IMR-90 (cell line): ENCODE measurements at regions not wholly inside any gene's neighbourhood (a gene's known extent, or its start where the extent isn't known, plus 50 kb on each side); places are given as distances from the start of the nearest gene placed in this dataset.

Source experiments
- ATAC-seq: fragments of 200-7000 bp; cut with Tn5 transposase; 2 replicates; pipeline ENCODE4 v1.9.1; 2020; ENCODE audit warnings: low read depth, mild to moderate bottlenecking, moderate library complexity
- BruUV-seq: library from RNA; stranded (reverse); fragments of 400-500 nt; replicated peaks from 2 replicates; lab custom pipeline; 2021; lab: Mats Ljungman, UMichigan
- CTCF ChIA-PET: fragments of 300-600 bp; formaldehyde crosslinking; extraction: SDS; loops from one replicate; lab custom pipeline; 2021; ENCODE audit warnings: antibody characterized with exemption; lab: Yijun Ruan, JAX
- POLR2A ChIA-PET: fragments of 300-600 bp; sonication (Branson Sonifier 250); formaldehyde crosslinking; loops from one replicate; lab custom pipeline; 2022; ENCODE audit warnings: antibody characterized with exemption; ENCODE audit not compliant: unreplicated experiment; lab: Charles Lee
- DNase-seq: peaks from one replicate; pipeline ENCODE4 v3.0.0; 2013
- H2AFZ ChIP-seq: replicated peaks from 2 replicates; pipeline ENCODE3; 2013; ENCODE audit warnings: low read length, mild to moderate bottlenecking; ENCODE audit not compliant: poor library complexity
- H2AK5ac ChIP-seq: 2 replicates; pipeline ENCODE4 v1.6.1; 2013; ENCODE audit warnings: low read depth, low read length, inconsistent platforms
- H2AK9ac ChIP-seq: replicated peaks from 2 replicates; pipeline ENCODE3; 2013; ENCODE audit warnings: mild to moderate bottlenecking, low read depth, low read length, moderate library complexity; ENCODE audit not compliant: poor library complexity
- H2BK120ac ChIP-seq: 2 replicates; pipeline ENCODE4 v1.6.1; 2013; ENCODE audit warnings: low read depth, low read length, inconsistent platforms
- H2BK15ac ChIP-seq: 3 replicates; pipeline ENCODE4 v1.6.1; 2013; ENCODE audit warnings: low read depth, low read length, inconsistent platforms
- H2BK20ac ChIP-seq: 2 replicates; pipeline ENCODE4 v1.6.1; 2013; ENCODE audit warnings: low read depth, mild to moderate bottlenecking, inconsistent platforms, low read length, moderate library complexity
- H2BK5ac ChIP-seq: 2 replicates; pipeline ENCODE4 v1.6.1; 2013; ENCODE audit warnings: mild to moderate bottlenecking, low read depth, low read length, inconsistent platforms; ENCODE audit not compliant: poor library complexity, severe bottlenecking
- H3K14ac ChIP-seq: replicated peaks from 2 replicates; pipeline ENCODE4 v1.6.1; 2013; ENCODE audit warnings: low read depth, low read length, inconsistent platforms
- H3K18ac ChIP-seq: 2 replicates; pipeline ENCODE4 v1.6.1; 2013; ENCODE audit warnings: low read depth, low read length, control low read depth
- H3K23ac ChIP-seq: 2 replicates; pipeline ENCODE4 v1.6.1; 2013; ENCODE audit warnings: low read depth, low read length, inconsistent platforms
- H3K27ac ChIP-seq: 2 replicates; pipeline ENCODE4 v1.5.1; 2013; ENCODE audit warnings: mild to moderate bottlenecking, control low read depth, low read length; ENCODE audit not compliant: insufficient read depth
- H3K27me3 ChIP-seq: 2 replicates; pipeline ENCODE4 v1.6.1; 2013; ENCODE audit warnings: low read length; ENCODE audit not compliant: control insufficient read depth, insufficient read depth
- H3K36me3 ChIP-seq: 2 replicates; pipeline ENCODE4 v1.6.1; 2013; ENCODE audit warnings: low read length, mixed read lengths; ENCODE audit not compliant: control insufficient read depth, insufficient read depth
- H3K4ac ChIP-seq: 2 replicates; pipeline ENCODE4 v1.6.1; 2013; ENCODE audit warnings: low read depth, low read length, inconsistent platforms
- H3K4me1 ChIP-seq: 2 replicates; pipeline ENCODE4 v1.6.1; 2013; ENCODE audit warnings: low read length, mixed read lengths; ENCODE audit not compliant: control insufficient read depth, insufficient read depth
- H3K4me2 ChIP-seq: 2 replicates; pipeline ENCODE4 v1.6.1; 2013; ENCODE audit warnings: low read depth, mild to moderate bottlenecking, control low read depth, low read length, moderate library complexity
- H3K4me3 ChIP-seq: 2 replicates; pipeline ENCODE4 v1.5.1; 2013; ENCODE audit warnings: low read depth, mild to moderate bottlenecking, control low read depth, low read length, moderate library complexity; ENCODE audit not compliant: insufficient read depth
- H3K56ac ChIP-seq: 2 replicates; pipeline ENCODE4 v1.6.1; 2013; ENCODE audit warnings: low read length, inconsistent platforms; ENCODE audit not compliant: insufficient read depth; ENCODE audit errors: extremely low read depth
- H3K79me1 ChIP-seq, 2 experiments: 2 replicates each; pipeline ENCODE4 v1.6.1; 2013; ENCODE audit warnings: low read length in 2 of 2, inconsistent platforms in 1 of 2, low read depth in 1 of 2
- H3K9ac ChIP-seq: 2 replicates; pipeline ENCODE4 v1.6.1; 2013; ENCODE audit warnings: low read depth, low read length, control low read depth
- H3K9me1 ChIP-seq: 2 replicates; pipeline ENCODE4 v1.6.1; 2013; ENCODE audit warnings: low read length, inconsistent platforms; ENCODE audit not compliant: insufficient read depth
- H3K9me3 ChIP-seq: 2 replicates; pipeline ENCODE4 v1.6.1; 2013; ENCODE audit warnings: low read length; ENCODE audit not compliant: control insufficient read depth, insufficient read depth
- H4K20me1 ChIP-seq: 2 replicates; pipeline ENCODE4 v1.6.1; 2013; ENCODE audit warnings: low read length, inconsistent platforms; ENCODE audit not compliant: insufficient read depth
- H4K5ac ChIP-seq: 2 replicates; pipeline ENCODE4 v1.6.1; 2013; ENCODE audit warnings: mild to moderate bottlenecking, low read depth, low read length, control low read depth
- H4K8ac ChIP-seq, 2 experiments: 2 replicates each; pipeline ENCODE4 v1.6.1; 2013; ENCODE audit warnings: low read depth in 2 of 2, low read length in 2 of 2, control low read depth in 1 of 2, inconsistent platforms in 1 of 2
- H4K91ac ChIP-seq: 2 replicates; pipeline ENCODE4 v1.6.1; 2013; ENCODE audit warnings: low read depth, low read length, inconsistent platforms; ENCODE audit not compliant: insufficient read depth
- BHLHE40 ChIP-seq: fragments of 150-350 bp; IDR thresholded peaks from 2 replicates; pipeline ENCODE4 v1.6.1; 2016; ENCODE audit warnings: mild to moderate bottlenecking, low read depth, low read length
- CEBPB ChIP-seq: IDR thresholded peaks from 2 replicates; pipeline ENCODE4 v1.6.1; 2012; ENCODE audit warnings: low read depth, low read length, improper control_type of control experiment
- CHD1 ChIP-seq: IDR thresholded peaks from 2 replicates; pipeline ENCODE4 v1.6.1; 2012; ENCODE audit warnings: low read depth, low read length, improper control_type of control experiment
- FOS ChIP-seq: fragments of 150-350 bp; IDR thresholded peaks from 2 replicates; pipeline ENCODE4 v1.6.1; 2016; ENCODE audit warnings: low read depth, low read length
- MAFK ChIP-seq: IDR thresholded peaks from 2 replicates; pipeline ENCODE4 v1.6.1; 2012; ENCODE audit warnings: low read depth, low read length, improper control_type of control experiment
- MAZ ChIP-seq: IDR thresholded peaks from 2 replicates; pipeline ENCODE4 v1.6.1; 2012; ENCODE audit warnings: low read depth, mild to moderate bottlenecking, low read length, improper control_type of control experiment, moderate library complexity, borderline replicate concordance
- MXI1 ChIP-seq: IDR thresholded peaks from 2 replicates; pipeline ENCODE4 v1.6.1; 2012; ENCODE audit warnings: low read depth, mild to moderate bottlenecking, low read length, moderate library complexity, borderline replicate concordance
- NFE2L2 ChIP-seq: fragments of 150-350 bp; IDR thresholded peaks from 2 replicates; pipeline ENCODE4 v1.6.1; 2016; ENCODE audit warnings: low read depth, mild to moderate bottlenecking, low read length
- RAD21 ChIP-seq: IDR thresholded peaks from 2 replicates; pipeline ENCODE4 v1.6.1; 2012; ENCODE audit warnings: low read length, improper control_type of control experiment
- RCOR1 ChIP-seq: IDR thresholded peaks from 2 replicates; pipeline ENCODE4 v1.6.1; 2012; ENCODE audit warnings: mild to moderate bottlenecking, low read length, improper control_type of control experiment; ENCODE audit not compliant: insufficient replicate concordance
- RFX5 ChIP-seq: IDR thresholded peaks from 2 replicates; pipeline ENCODE4 v1.8.0; 2012; ENCODE audit warnings: low read depth, mild to moderate bottlenecking, low read length, moderate library complexity
- SMC3 ChIP-seq: fragments of 150-350 bp; IDR thresholded peaks from 2 replicates; pipeline ENCODE4 v1.6.1; 2016; ENCODE audit warnings: low read depth, mild to moderate bottlenecking, antibody characterized with exemption, low read length, moderate library complexity
- WGBS, 2 experiments: methylation state at CpG; one replicate each; pipeline versions ENCODE4 v1.1.5 to v1.1.7; 2013; ENCODE audit warnings: missing lambda C conversion rate in 2 of 2; ENCODE audit not compliant: insufficient read length in 1 of 2; ENCODE audit errors: extremely low coverage in 2 of 2; 5-methylcytosine and 5-hydroxymethylcytosine counted together
- dilution Hi-C: fragments of 300-500 bp; cut with HindIII; formaldehyde crosslinking; loops from one replicate; pipeline ENCODE4 v1.14.3; 2018; ENCODE audit warnings: low sequenced_read_pairs; ENCODE audit not compliant: unreplicated experiment
- in situ Hi-C: fragments of 300-500 bp; cut with MboI; formaldehyde crosslinking; loops from 3 replicates; pipeline ENCODE4 v1.14.3; 2019; ENCODE audit warnings: low sequenced_read_pairs, inconsistent platforms, mixed read lengths
- intact Hi-C: fragments of 100-400 bp; cut with micrococcal nuclease; formaldehyde crosslinking; loops from 2 replicates; pipeline ENCODE4 v1.10.0; 2022
- TF ChIP-seq, protein P1 (sequence below): conservative IDR thresholded peaks from 2 replicates; pipeline ENCODE4 v1.5.1; 2012; ENCODE audit warnings: mild to moderate bottlenecking, low read depth, low read length, improper control_type of control experiment
- TF ChIP-seq, protein P2 (sequence below): fragments of 150-350 bp; IDR thresholded peaks from 2 replicates; pipeline ENCODE4 v1.6.1; 2017; ENCODE audit warnings: mild to moderate bottlenecking, antibody characterized with exemption, low read length, low read depth
- TF ChIP-seq, protein P3 (sequence below): fragments of 150-350 bp; IDR thresholded peaks from 2 replicates; pipeline ENCODE4 v1.6.1; 2016; ENCODE audit warnings: low read depth, mild to moderate bottlenecking, low read length, moderate library complexity, borderline replicate concordance

DNA sequence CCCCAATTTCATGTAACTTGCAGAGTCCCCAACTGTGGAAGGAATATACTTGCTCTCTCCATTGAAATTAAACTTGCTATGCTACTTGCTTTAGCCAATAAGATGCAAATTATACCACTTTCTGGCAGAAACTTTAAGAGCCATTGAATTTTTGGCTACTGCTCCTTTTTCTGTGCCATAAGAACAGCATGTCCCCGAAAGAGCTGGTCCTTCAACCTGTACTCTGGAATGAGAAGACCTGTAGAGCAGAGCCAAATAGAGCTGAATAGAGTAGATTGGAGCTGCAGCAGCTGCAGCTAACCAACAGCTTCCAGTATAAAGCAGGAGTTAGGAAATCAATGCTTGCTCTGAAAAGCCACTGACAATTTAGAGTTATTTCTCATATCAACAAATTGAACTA is 472.3 kb upstream of the B3GALT2 start:
- Histone ChIP-seq H2BK15ac (no peak overlapping the region), H4K8ac (no peak overlapping the region), H3K27me3 (no peaks in the 10 kb centered on the region), H3K18ac (no peak overlapping the region), H3K56ac (no peak overlapping the region), H3K4me2 (no peak overlapping the region), H2AFZ (no peak overlapping the region), H3K9me1 (no peaks in the 10 kb centered on the region), H2AK5ac (no peak overlapping the region), H3K4me3 (no peak overlapping the region), H3K36me3 (no peaks in the 10 kb centered on the region), H2BK120ac (no peak overlapping the region), H2AK9ac (no peak overlapping the region), H4K91ac (no peak overlapping the region), H2BK20ac (no peak overlapping the region), H4K20me1 (no peaks in the 10 kb centered on the region), H2BK5ac (no peak overlapping the region), H4K5ac (no peak overlapping the region), H3K9me3 (peaks cover 4% of the 10 kb centered on the region), H3K4me1 (peaks cover 7% of the 10 kb centered on the region), H3K27ac (no peak overlapping the region), H3K4ac (no peak overlapping the region), H3K79me1 (no peaks in the 10 kb centered on the region), H3K9ac (no peak overlapping the region), H3K23ac (no peak overlapping the region), H3K14ac (no peak overlapping the region)
- ChIA-PET POLR2A (no interaction called here), CTCF (interaction anchor here (0.6 kb wide), 1 partner anchor 83 kb away, joined by 5 read pairs; no protein-coding TSS in a partner anchor)
- in situ Hi-C loops (no loop called here), intact Hi-C loops (no loop called here), dilution Hi-C loops (no loop called here)
- ATAC-seq (no peak), DNase-seq (no peak)
- no TSS peak for BruUV-seq
- 100% methylated on average over 1 of the region's 1 CpG; no CpG with 5 or more reads in 1 of the 2 experiments for WGBS, 2 experiments
- no peak for TF ChIP-seq BHLHE40
- no peak for TF ChIP-seq FOS
- TF ChIP-seq, protein P1, sequence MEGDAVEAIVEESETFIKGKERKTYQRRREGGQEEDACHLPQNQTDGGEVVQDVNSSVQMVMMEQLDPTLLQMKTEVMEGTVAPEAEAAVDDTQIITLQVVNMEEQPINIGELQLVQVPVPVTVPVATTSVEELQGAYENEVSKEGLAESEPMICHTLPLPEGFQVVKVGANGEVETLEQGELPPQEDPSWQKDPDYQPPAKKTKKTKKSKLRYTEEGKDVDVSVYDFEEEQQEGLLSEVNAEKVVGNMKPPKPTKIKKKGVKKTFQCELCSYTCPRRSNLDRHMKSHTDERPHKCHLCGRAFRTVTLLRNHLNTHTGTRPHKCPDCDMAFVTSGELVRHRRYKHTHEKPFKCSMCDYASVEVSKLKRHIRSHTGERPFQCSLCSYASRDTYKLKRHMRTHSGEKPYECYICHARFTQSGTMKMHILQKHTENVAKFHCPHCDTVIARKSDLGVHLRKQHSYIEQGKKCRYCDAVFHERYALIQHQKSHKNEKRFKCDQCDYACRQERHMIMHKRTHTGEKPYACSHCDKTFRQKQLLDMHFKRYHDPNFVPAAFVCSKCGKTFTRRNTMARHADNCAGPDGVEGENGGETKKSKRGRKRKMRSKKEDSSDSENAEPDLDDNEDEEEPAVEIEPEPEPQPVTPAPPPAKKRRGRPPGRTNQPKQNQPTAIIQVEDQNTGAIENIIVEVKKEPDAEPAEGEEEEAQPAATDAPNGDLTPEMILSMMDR: no peak
- TF ChIP-seq, protein P2, sequence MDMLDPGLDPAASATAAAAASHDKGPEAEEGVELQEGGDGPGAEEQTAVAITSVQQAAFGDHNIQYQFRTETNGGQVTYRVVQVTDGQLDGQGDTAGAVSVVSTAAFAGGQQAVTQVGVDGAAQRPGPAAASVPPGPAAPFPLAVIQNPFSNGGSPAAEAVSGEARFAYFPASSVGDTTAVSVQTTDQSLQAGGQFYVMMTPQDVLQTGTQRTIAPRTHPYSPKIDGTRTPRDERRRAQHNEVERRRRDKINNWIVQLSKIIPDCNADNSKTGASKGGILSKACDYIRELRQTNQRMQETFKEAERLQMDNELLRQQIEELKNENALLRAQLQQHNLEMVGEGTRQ: no peak
- no peak for TF ChIP-seq RAD21
- TF ChIP-seq MAZ: no peak
- TF ChIP-seq, protein P3, sequence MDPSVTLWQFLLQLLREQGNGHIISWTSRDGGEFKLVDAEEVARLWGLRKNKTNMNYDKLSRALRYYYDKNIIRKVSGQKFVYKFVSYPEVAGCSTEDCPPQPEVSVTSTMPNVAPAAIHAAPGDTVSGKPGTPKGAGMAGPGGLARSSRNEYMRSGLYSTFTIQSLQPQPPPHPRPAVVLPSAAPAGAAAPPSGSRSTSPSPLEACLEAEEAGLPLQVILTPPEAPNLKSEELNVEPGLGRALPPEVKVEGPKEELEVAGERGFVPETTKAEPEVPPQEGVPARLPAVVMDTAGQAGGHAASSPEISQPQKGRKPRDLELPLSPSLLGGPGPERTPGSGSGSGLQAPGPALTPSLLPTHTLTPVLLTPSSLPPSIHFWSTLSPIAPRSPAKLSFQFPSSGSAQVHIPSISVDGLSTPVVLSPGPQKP: no peak
- TF ChIP-seq SMC3: no peak
- TF ChIP-seq MAFK: no peak
- TF ChIP-seq RCOR1: no peak
- TF ChIP-seq RFX5: no peak
- TF ChIP-seq MXI1: no peak
- TF ChIP-seq NFE2L2: no peak
- no peak for TF ChIP-seq CHD1
- TF ChIP-seq CEBPB: no peak
